ENCODE measurements at regions not wholly inside any gene's neighbourhood (a gene's known extent, or its start where the extent isn't known, plus 50 kb on each side); places are given as distances from the start of the nearest gene placed in this dataset.

DNA sequence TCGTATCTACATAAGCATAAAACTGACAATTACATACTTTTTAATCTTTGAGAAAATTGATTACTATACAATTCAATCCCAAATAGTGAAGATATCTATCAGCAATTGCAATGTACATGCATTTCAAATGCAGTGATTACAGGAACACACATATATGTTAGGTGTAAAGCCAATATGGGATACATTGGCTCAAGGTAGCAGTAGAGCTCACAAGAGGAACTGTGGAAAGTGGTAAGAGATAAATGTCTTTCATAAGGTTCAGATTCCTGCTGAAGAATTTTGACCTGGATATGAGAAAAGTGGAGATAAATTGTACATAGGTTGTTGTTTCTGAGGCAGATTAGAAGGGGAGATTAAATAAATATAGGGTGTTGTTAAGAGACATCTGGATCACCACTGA, 1280.5 kb downstream of the OTOL1 start:
- Histone ChIP-seq H3K9me3 (ENCODE audit: control insufficient read depth, insufficient read depth, low read length) (no peaks in the 10 kb centered on the region), H3K4me3 (ENCODE audit: low read depth, low read length) (no peak overlapping the region), H3K27ac (ENCODE audit: low read depth, low read length) (no peak overlapping the region), H3K27me3 (ENCODE audit: control insufficient read depth, insufficient read depth, low read length) (no peaks in the 10 kb centered on the region)
- ChIA-PET CTCF (no interaction called here), POLR2A (no interaction called here)
- no peak for TF ChIP-seq CTCF (IDR thresholded peaks at IDR 0.05; ENCODE audit: low read depth, low read length)
- no peak for DNase-seq (ENCODE audit: low read depth, low spot score)

DNA sequence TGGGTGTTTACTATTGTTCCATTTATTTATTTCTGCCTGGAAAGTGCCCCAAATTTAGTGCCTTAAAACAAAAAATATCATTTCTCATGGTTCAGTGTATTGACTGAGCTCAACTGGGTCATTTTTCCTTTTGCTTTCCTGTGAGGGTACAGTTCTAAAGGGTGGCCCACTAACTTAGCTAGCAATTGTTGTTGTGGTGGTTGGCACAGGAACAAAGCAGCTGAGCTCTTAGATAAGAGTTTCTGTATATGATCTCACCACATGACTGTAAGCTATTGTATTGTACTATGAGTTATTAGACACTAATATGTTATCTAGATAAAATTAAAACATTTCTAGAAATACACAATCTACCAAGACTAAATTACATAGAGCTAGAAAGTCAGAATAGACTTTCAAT, 1283.7 kb downstream of the OTOL1 start:
- ChIA-PET POLR2A (no interaction called here), CTCF (no interaction called here)
- no peak overlapping the region for H3K4me3 ChIP-seq (ENCODE audit: low read depth, low read length)
- no peak for TF ChIP-seq CTCF (IDR thresholded peaks at IDR 0.05; ENCODE audit: low read depth, low read length)
- H3K27me3 ChIP-seq (ENCODE audit: control insufficient read depth, insufficient read depth, low read length), result no peaks in the 10 kb centered on the region
- no peaks in the 10 kb centered on the region for H3K9me3 ChIP-seq (ENCODE audit: control insufficient read depth, insufficient read depth, low read length)
- H3K27ac ChIP-seq (ENCODE audit: low read depth, low read length), result no peak overlapping the region
- DNase-seq (ENCODE audit: low read depth, low spot score), result no peak

GRCh38 chr3:162799910-162800309, 1303.3 kb downstream of the OTOL1 start:
- Histone ChIP-seq H3K27me3 (ENCODE audit: control insufficient read depth, insufficient read depth, low read length) (no peaks in the 10 kb centered on the region), H3K27ac (ENCODE audit: low read depth, low read length) (no peak overlapping the region), H3K4me3 (ENCODE audit: low read depth, low read length) (no peak overlapping the region), H3K9me3 (ENCODE audit: control insufficient read depth, insufficient read depth, low read length) (no peaks in the 10 kb centered on the region)
- DNase-seq (ENCODE audit: low read depth, low spot score), result no peak
- TF ChIP-seq CTCF (IDR thresholded peaks at IDR 0.05; ENCODE audit: low read depth, low read length), result peak; percentile 34
- POLR2A ChIA-PET, result no interaction called here
- CTCF ChIA-PET, result interaction anchor here (0.6 to 1.9 kb wide), 3 partner anchors 65 to 514 kb away, joined by 3 to 4 read pairs (median 3); no protein-coding TSS in a partner anchor

DNA sequence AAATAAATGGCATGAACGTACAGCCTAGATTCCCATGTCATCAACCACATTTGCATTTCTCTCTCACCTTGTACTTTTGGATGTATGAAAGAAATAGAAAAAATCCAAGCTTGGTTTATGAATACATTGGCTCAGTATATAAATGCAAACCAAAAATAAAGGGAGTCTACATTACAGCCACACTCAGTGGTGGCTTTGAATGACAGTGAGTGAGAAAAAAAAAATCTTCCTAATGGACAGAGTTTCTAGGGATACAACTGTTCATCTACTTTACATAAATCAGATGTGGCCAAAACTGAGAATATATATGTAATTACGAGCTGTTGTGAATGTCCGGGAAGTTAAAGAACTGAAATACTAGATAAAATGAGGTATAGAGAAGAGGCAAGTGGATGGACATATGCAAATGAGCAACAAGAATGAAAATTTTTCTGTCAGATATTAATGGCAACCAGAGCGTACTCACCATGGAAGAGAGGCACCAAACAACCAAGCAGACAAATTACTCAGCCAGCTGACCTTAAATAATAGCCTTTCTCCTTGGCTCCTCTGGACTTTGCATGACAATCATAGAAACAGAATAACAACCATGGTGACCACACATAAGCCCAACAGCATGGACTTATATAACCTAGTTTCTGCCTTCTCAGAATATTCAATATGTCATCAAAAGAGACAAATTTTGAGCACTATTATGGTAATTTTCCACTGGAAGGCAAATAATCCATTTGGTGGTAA, 1305.8 kb downstream of the OTOL1 start:
- Histone ChIP-seq H3K4me3 (ENCODE audit: low read depth, low read length) (no peak overlapping the region), H3K27ac (ENCODE audit: low read depth, low read length) (no peak overlapping the region), H3K9me3 (ENCODE audit: control insufficient read depth, insufficient read depth, low read length) (no peaks in the 10 kb centered on the region), H3K27me3 (ENCODE audit: control insufficient read depth, insufficient read depth, low read length) (no peaks in the 10 kb centered on the region)
- DNase-seq (ENCODE audit: low read depth, low spot score), result no peak
- ChIA-PET CTCF (no interaction called here), POLR2A (no interaction called here)
- TF ChIP-seq CTCF (IDR thresholded peaks at IDR 0.05; ENCODE audit: low read depth, low read length), result no peak

DNA sequence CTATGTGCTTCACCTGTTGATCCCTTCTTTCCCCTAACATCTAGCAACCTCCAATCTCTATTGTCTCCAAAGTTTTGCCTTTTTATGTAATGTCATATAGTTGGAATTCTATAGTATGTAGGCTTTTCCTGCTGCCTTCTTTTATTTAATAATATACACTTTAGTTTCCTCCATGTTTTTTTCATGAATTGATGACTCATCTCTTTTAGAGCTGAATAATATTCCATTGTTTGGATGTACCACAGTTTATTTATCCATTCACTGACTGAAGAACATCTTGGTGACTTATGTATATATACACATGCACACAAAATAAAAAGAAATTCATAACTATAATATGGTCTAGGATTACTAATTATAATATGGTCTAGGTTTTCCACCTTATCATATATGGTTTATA, 1314.2 kb downstream of the OTOL1 start:
- POLR2A ChIA-PET, result no interaction called here
- no peaks in the 10 kb centered on the region for H3K27me3 ChIP-seq (ENCODE audit: control insufficient read depth, insufficient read depth, low read length)
- H3K27ac ChIP-seq (ENCODE audit: low read depth, low read length), result no peak overlapping the region
- no peak overlapping the region for H3K4me3 ChIP-seq (ENCODE audit: low read depth, low read length)
- no peak for TF ChIP-seq CTCF (IDR thresholded peaks at IDR 0.05; ENCODE audit: low read depth, low read length)
- no peaks in the 10 kb centered on the region for H3K9me3 ChIP-seq (ENCODE audit: control insufficient read depth, insufficient read depth, low read length)
- CTCF ChIA-PET, result no interaction called here
- DNase-seq (ENCODE audit: low read depth, low spot score), result no peak
